CD4-positive, alpha-beta T cell treated with Interleukin-1 beta for 1 hour (primary cell): ENCODE measurements at regions not wholly inside any gene's neighbourhood (a gene's known extent, or its start where the extent isn't known, plus 50 kb on each side); places are given as distances from the start of the nearest gene placed in this dataset.
"Not testable (repeated sequence)": the region's sequence is repeated elsewhere in the genome, so short reads cannot be mapped to it uniquely, and the experiment has no call there.

Source experiments
- DNase-seq, 2 donors: peaks; one replicate each; pipeline ENCODE4 v3.0.0-alpha.2; 2020 to 2022

DNA sequence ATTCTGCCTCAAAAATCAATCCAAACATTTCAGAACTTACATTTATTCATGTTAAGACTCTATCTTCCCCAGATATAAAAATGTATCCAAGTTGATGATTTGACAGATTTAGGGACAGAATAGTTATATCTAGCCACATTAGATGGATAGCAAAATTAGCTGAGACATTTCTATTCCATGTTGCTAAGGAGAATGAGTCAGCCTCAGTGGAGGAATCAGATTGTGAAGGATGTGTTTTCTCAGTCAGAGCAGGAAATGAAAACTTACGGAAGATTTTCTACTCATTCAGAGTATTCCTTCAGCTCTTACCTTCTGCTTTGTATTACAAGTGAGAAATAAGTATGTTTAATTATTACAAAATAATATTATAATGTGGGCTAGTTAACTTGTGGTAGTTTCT, 556.3 kb upstream of the ANO3 start:
- DNase-seq = no peak

DNA sequence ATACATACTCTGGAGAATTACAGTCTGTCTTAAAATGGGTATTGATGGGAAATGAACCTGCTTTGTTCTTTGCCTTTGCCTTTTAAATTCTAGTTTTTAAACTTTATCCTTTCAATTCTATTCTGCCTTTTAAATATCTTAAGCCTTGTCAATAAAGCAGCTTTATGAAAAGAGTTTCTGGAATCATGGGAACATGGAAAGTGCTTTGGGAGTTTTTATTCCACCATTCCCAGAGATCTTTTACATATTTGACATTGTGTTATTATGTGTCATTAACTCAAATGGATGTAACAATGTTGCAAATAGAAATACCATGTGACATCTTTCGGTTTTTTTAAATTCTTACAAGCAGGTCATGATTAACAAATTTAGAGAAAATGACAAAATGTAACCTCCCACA, 555.7 kb upstream of the ANO3 start:
- DNase-seq = no peak

DNA sequence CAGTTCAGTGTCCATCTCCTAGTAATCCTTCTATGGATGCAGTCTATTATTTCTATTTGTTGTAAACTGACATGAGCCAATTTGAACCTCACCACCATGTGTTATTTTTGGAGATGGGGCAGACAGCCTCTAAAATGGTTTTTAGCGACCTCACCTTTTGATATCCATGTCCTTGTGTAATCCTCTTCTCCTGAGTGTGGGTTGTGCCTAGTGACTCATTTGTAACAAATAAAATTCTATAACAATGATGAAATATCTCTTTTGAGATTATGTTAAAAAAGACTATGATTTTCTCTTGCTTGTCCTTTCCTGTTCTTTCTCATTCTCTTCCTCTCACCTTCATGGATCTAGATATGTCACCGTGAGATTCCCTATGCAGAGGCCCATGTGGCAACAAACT, 554.6 kb upstream of the ANO3 start:
- no peak for DNase-seq

DNA sequence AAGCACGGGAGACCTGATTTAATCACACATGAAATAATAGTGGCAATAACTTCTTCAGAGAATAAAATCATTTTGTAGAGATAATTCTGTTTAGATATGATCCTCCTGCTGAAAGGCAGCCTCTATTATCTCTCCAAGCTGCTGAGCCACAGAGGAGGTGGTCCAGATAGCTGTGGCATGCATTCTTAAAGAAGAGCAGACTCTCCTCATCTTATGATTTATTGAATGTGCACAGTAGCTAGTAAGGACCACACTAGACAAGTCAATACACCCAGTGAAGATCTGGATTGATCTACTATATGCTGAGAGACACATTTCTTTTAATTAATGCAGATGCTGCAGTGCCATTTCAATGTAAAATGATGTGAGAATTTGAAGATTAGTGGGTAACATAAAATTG, 552.9 kb upstream of the ANO3 start:
- DNase-seq = no peak

DNA sequence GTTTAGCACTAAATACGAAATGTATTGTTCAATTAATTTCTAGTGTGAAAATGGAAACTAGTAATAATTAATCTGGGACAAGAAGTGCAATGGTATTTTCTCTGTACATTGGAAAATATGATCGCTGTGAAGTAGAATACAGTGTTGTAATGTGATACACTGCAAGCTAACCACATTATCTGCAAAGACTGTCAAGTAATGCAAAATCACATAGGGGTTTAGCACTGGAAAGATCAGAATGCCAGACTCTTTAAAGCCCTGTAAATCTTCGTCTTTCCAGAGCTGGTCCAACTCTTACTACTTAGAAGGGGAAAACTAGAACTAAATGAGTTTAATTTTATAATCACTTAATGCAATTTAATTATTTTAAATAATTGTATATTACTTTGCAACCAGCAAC, 544.5 kb upstream of the ANO3 start:
- no peak for DNase-seq

DNA sequence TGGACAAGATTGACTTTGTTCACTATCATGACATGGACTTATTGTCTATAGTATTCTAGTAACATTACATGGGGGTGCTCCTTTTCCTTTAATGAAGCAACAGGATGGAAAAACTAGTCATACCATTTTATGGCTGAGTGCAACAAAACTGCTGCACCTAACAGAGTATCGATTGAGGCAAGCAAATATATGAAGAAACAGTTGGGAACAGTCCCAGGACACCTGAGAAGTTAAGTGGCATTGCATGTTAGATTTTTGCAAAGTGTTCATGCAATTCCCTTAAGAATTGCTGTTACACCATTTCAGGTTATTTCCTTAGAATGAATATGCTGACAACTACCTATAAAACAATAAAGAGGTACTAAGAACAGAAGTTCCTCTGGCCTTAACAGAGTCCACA, 541.5 kb upstream of the ANO3 start:
- DNase-seq = no peak

DNA sequence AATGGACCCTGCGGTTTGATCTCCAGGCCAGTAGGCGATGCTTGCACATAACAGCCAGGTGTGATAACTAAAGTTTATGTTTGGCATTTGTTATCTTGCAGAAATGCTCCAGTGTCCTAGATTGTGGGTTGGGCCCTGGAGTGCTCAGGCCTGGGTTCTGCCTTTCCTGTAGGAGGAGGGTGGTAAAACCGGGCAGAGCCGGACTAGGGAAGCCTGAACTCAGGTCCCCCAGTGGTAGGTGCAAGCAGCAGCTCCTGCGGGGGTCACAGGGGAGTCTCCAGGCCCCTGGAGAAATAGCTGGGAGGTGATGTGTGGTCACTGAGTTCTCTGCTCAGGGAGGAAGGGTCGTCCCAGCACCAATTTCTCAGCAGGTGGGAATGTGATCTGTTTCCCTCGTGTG, 538.3 kb upstream of the ANO3 start:
- DNase-seq = no peak

DNA sequence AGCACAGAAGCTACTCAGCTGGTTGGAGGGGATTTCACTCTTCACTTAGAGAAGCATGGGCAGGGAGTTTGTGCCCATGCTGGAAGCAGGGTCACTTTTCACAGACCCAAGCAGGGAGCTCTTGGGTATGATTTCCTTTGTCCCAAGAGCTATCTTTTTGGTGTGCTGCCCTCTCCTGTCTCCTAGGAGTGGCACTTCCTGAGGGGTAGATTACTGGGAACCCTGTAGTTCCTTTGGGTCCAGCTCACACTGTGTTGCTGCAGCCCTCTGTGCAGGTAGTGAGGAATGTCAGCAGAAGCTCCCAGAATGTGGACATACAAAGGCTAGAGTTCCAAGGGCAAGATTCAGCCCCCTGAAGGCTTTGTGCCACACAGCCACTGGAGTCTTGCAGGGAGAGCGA, 537.1 kb upstream of the ANO3 start:
- DNase-seq = no peak

DNA sequence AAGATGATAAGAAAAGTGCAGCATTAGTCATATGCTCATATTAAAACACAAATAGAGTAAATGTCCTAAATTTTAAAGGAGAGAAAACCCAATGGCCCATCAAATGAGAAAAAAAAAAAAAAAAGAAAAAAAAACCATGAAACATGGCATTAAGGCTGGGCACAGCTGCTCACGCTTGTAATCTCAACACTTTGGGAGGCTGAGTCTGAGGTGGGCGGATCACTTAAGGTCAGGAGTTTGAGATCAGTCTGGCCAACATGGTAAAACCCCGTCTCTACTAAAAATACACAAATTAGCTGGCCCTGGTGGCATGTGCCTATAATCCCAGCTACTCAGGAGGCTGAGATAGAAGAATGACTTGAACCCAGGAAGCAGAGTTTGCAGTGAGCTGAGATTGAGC, 515.5 kb upstream of the ANO3 start:
- no peak for DNase-seq

DNA sequence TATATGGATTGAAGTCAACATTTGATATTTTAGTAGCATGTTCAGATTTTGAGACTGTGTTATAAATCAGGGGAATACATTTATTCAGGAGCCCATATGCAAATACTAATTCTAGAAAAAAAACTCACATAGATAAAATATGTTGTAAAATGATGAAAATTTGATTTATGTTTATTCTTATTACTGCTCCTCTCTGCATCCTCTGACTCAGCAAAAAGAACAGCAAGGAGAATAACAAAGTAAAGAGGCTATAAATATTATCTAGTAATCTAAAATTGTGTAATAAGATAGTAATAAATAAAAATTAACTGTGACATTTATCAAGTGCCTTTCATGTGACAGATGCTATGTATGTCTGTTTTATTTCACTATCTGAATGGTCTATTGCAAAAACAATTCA, 507.2 kb upstream of the ANO3 start:
- no peak for DNase-seq

DNA sequence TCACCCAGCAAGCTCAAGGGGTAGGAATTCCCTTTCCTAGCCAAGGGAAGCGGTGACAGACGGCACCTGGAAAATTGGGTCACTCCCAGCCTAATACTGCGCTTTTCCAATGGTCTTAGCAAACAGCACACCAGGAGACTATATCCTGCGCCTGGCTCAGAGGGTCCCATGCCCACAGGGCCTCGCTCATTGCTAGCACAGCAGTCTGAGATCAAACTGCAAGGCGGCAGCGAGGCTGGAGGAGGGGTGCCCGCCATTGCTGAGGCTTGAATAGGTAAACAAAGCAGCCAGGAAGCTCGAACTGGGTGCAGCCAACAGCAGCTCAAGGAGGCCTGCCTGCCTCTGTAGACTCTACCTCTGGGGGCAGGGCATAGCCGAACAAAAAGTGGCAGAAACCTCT, 500.4 kb upstream of the ANO3 start:
- not testable (repeated sequence) for DNase-seq

DNA sequence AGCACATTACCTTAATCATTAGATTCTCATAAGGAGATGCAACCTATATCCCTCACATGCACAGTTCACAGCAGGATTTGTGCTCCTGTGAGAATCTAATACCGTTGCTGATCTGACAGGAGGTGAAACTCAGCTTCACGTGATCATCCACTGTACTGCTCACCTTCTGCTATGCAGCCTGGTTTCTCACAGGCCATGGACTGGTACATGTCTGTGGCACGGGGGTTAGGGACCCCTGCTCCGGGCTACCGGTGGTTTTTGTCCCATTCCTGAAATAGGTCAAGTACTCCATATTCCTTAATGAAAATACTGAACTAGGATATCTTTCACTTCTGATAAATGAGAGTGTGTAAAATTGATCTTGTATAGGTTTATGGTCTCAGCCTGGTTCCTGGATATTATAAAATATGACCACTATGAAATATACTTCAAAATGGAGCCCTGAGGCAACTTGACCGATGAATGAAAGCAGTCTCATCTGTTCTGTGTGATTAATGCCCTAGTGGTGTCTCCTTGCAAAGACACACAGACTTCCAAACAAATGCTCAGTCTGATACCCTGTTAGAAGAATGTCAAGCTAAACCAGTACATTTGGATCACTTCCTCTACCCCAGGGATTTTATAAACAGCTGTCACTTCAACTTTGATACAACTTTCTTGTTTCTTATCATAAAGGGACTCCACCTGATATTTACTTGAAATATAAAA, 492.9 kb upstream of the ANO3 start:
- no peak for DNase-seq

DNA sequence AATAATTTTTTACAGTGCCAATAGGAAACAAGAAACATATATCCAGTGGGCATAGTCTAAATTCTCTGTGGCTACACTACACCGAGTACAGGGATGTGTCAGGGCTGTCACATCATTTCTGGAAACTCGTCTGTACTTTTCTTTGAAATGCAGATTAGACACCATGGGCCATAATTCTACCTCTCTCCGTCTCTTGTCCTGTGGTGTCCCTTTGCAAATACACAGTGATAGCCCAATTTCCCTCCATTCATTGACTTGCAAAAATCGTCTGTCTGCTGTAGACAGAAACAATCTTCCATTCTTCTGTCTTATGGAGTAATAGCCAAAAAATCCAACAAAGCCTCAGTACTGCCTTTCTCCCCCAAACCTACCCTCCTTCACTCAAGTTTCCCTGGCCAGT, 487.1 kb upstream of the ANO3 start:
- no peak for DNase-seq

DNA sequence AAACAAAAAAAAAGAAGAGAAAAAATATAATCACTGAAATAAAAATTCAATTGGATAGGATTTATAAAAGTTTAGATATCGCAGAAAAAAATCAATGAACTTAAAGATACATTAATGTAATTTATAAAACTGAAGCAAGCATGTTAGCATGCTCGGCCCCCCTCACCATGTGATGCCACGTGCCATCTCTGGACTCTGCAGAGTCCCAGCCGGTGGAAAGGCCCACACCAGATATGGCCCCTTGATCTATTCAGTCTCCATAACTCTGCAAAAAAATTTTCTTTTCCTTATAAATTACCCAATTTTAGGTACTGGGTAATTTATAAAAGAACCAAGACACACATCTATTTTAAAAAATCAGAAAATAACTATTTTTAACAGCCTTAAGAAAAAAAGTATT, 476.0 kb upstream of the ANO3 start:
- no peak for DNase-seq

DNA sequence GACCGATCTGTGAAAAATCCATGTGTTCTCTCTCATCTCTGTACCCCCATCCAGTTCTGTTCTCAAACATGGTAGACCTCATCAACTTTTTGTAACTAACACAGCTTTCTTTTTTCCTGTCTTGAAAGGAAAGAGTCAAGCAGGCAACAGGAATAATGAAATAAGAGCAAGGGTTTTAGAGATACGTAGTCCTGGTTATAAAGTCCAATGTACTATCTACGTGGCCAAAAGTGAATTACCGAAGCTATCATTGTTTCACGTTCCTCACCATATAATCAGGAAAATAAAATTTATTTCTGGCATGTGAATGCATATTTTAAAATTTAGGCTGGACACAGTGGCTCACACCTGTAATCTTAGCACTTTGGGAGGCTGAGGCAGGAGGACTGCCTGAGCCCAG, 472.2 kb upstream of the ANO3 start:
- no peak for DNase-seq

DNA sequence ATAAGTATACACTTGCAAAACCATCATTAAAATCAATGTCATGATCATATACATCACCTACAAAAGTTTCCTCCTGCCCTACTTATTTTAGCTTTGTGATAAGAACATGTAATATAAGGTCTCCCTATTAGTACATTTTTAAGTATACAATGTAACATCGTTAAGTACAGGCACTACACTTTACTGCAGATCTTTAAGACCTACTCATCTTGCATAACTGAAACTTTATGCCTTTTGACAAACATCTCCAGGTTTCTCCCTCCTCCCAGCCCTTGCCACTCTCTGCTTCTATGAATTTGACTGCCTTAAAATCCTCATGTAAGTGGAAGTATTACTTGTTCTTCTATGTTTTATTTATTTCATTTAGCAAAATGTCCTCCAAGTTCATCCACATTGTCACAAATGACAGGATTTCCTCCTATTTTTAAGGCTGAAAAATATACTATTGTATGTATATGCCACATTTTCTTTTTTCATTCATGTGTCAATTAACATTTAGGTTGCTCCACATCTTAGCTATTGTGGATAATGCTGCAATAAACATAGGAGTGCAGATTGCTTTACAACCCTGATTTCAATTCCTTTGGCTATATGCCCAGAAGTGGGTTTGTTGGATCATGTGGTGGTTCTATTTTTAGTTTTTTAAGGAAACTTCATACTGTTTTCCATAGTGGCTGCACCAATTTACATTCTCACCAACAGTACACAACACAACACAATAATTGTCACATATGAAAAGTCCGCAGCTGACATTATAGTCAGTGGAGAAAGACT, 471.1 kb upstream of the ANO3 start:
- DNase-seq = no peak

DNA sequence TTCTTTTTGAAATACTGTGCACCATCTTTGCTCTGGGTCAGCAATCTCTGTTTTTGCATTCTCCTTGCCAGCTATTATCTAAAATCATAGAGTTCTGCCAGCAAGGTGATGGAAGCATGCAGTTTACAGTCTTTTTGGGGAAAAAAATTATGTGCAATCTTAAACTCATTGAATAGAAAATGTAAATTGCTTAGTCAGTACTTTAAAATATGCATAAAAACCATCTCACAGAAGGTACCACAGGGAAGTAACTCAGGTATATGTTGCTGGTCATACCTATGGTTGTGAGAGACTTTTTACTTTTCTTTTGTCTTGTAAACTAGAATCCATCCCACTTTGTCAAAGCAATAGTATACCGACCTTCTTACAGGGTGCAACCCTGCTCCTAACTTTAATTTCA, 469.8 kb upstream of the ANO3 start:
- DNase-seq = no peak

DNA sequence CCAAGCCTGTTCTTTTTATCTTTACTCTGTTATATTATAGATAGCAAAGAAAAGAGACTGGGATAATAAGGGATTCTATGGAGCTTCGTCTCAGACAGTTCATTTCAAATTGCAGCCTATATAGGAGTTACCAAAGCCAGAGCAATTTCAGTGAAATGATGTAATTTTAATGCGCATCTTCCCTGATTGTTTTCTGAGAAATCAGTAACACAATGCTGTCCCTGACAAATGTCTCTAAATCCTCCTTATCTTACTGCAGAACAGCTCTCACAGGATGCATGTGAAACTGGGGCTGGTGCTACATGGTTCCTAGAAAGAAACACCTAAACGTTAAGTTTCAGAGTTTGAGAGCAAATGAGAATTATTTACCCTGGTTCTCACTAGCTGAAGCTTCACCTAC, 467.9 kb upstream of the ANO3 start:
- DNase-seq = no peak

DNA sequence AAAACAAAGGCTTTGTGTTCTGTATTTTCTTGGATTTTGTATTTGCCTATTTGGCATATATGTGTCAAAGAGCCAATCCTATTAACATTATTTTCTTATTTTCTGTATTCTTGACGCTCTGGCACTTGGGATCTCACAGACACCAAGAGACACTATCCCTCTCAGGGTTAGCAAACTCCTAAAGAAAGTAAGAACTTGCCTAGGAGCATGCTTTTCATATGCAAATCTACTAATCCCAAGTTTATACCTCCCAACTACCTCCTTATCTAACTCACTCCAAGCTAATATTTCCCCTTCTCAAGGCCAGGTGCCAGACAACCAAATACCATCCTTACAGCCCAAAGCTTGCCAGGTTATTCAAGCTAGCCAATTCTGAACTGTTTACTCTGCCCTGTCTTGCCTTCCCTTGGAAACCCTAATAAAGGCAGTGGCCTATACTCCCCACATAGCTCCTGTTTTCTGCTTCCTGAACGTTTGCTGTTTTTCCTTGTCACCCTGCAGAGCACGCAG, 455.4 kb upstream of the ANO3 start:
- no peak for DNase-seq

DNA sequence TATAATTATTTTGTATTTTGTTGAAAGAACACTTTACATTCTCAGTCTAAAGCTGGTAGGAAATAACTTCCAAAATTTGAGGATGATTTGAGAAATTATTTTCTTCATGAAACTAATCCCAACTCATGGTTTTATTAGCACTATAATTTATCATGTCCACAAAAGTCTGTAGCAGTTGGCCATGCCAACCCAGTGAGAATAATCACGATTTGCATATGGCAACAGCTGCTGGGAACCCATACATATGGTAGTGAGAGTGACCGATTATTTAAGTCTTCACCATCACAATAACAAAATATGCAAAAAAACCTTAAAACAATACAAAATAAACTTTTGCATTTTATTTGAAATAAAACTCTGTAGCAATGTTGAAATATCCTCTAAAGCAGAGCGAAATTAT, 445.9 kb upstream of the ANO3 start:
- no peak for DNase-seq

DNA sequence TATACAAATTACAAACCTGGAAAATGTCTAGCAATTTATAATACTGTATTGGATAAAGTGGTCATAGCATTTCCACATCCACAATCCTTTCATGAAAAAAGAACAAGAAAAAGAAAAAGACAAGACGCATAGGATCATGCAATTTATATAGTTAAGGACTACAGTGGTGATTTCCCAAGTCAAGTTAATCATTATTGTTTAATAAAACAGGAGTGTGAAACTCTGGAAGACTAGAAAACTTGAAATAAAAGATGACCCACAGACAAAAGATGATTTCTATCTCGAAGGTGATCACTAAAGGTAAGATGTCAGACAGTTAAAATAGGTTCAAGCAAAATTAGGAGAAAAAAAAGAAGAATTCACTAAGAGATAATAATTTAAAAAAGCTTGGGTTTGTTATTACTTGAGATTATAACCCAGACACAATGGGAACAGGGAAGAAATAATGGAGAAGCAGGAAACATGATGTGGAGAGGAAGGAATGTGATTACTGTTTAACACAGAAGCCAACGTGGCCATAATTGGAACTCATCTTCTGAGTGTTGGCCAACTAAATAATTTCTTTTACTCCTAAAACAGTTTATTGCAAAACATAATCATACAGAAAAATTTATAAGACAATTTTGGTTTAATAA, 441.2 kb upstream of the ANO3 start:
- DNase-seq = no peak

DNA sequence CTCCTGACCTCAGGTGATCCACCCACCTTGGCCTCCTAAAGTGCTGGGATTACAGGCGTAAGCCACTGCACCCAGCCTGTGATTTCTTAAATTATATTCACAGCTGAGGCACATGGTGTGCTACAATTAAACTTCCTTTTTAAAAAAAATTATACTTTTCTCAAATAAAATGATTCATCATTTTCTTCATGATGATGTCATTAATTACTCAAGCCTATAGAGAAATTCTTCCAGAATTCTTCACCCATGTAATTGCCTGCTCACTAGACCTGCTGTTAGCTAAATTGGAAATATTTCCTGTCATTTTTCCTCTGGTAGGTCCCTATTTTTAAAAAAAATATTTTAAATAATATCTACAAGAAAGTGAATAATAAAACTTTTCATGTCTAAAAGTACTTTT, 440.0 kb upstream of the ANO3 start:
- DNase-seq = no peak

DNA sequence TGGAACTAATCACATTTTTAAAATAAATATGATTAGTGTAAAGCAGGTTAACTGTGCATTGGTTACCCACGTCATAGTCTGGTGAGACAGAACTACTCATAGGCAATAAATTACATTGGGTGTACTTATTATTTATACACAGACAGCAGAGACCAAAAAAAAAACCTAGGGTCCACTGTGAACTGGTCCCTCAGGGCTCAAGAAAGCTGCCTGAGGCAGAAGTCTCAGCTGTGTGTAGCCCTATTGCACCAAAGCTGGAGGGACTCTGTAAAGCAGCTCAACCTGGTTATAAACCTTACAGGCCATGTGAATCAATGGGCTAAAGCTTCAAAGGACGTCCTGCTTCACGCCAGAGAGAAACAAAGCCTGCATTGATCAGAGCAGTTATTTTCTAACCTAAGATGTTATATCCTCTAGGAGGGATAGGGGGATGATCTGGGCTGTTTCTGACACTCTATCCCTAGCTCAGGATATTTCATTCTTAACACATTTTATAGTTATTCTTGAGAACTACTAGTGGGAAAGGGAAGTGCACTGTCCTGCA, 432.2 kb upstream of the ANO3 start:
- no peak for DNase-seq

DNA sequence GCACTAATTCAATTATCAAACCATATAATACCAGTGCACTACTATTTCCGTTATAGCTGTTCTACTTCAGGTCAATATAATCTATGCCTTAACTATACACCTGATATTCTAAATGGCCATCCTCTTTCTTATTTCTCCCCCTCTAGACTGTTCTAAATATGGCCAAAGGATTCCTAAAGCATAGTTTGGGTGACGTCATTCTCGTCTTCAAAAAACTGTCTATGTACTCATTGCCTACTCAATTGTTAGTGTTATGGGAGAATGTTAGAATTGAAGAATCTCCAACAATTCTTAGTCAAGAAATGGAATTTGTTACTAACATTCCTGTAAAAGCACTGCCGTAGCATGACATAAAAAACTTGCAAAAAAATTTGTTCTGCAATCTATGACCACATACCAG, 431.1 kb upstream of the ANO3 start:
- DNase-seq = no peak
